Muscle of arm (tissue), 1 donor: ENCODE measurements at regions not wholly inside any gene's neighbourhood (a gene's known extent, or its start where the extent isn't known, plus 50 kb on each side); places are given as distances from the start of the nearest gene placed in this dataset.

Experiments used
- DNase-seq: peaks from one replicate; pipeline ENCODE4 v3.0.0-alpha.2; 2013

DNA sequence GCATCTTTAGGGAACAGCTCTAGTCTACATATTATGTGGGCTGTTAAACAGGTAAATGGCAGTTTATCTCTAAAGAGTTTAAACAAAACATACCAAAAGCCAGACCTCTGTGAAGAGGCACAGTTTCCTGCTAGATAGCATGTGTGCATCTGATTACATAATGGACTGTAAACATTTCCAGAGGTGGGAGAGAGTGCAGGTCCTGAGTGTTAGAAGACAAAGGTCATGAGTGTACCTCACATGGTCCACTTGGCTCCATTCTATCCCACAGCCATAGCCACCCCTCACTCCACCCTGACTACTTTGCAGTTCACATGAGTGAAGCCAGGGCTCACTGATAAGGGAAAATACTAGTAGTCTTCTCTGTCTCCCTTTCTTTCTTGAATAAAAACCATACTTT is 233.4 kb downstream of the MTX2 start:
- no peak for DNase-seq

DNA sequence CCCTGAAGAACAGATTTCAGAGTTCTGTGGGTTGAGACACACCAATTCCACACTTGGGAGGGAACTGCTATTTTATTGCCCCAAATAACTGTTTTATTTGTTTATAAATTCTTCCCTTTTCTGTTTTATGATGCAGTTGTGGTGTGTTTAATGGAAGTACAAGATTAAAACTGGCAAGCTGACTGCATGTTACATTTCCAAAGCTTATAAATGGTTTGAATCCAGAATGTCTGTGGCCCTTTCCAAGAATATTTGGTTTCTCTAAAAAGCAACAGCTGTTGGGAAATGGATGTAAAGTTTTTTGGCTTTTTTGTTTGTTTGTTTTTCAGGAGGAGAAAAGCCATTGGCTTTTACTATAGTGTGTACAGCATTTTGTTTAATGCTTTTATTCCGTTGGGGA is 234.5 kb downstream of the MTX2 start:
- no peak for DNase-seq

DNA sequence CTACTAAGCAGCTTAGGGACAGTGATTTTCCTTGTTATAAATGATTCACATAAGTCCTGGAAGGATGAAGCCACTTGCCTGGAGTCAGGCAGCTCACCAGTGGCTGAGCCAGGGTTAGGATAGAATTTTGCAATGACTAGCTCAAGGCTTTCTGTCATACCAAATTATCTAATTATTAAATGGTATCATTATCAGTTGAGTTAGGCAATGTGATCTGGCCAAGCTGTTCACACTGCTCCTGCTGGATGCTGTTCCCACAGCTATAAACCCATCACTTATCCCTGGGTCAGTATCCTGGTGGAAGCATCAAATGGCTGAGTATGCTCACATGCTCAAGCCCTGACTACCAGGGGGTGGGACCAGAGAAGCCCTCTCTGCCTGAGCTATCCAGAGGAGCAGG is 235.2 kb downstream of the MTX2 start:
- DNase-seq = no peak

DNA sequence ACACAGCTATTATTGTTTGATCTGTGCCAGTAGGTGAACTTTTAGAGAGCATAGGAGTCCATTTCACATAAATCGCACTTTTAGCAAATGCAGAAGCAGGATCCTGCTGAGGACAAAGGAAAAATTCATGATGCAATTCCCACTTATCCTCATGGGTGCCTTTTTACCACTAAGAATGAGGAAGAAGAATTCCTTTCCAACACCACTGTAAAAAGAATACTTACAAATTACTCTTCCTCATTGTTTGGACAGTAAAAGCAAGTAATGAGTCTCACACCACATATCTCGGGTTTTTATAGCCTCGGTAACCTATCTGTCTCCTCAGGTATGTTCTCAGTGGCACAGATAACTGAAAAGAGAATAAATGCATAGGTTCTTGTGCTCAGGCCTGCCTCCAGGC is 238.5 kb downstream of the MTX2 start:
- DNase-seq = peak; percentile 70

DNA sequence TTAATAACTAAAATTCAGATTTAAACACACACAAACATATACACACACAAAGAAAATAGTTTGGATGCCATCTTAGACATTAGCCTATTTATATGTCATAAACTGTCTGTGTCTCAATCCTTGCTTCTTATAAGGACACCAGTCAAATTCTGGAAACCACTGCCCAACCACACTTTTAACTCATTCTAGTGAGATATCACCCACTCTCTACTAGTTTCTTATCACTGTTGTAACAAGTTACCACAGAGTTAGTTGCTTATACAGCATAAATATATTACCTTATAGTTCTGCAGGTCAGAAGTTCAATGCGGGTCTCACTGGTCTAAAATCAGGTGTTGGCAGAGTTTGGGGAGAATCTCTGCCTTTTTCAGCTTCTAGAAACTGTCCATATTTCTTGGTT is 239.1 kb downstream of the MTX2 start:
- DNase-seq = no peak

DNA sequence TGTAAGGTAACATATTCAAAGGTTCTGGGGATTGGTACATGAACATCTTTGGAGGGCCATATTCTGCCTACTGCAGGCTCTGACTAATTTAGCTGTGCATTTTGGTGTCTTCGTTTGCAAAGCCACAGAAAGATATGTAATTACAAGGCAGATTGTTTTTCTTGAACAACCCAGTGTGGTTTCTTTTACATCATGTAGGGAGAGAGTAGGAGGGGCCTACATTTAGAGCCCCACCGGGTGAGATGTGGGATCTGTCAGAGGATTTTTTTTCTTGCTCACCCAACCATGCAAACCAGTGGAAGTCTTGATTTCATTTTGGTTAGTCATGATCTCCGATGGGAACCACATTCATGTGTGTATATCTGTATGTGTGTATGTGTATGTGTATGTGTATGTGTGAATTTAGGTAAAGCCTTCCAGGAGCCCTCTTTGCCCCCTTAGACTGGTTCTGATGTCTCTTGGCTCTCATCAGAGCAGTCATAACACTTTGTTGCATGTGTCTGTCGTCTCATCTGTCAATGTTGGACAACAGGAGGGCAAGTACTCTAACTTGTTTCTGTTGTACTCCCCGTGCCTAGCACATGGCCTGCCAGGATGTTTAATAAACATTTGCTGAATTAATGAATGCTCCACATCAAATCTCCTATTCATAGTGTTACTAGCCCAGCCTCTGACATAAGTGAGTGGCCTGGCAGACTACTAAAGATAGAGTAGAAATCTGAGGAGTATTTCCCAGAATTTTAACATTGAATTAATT is 239.9 kb downstream of the MTX2 start:
- no peak for DNase-seq

DNA sequence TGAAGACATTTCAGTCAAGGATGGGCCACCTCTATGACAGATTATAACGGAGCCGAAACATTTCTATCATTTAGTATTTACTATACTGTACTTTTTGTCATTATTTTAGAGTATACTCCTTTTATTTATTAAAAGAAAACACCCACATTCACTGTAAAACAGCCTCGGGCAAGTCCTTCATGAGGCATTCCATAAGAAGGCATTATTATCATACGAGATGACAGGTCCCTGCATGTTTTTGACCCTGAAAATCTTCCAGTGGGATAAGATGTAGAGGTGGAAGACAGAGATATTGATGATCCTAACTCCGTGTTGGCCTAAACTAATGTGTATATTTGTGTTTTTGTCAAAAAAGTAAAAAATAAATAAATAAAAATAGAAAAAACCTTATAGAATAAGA is 245.0 kb downstream of the MTX2 start:
- no peak for DNase-seq

DNA sequence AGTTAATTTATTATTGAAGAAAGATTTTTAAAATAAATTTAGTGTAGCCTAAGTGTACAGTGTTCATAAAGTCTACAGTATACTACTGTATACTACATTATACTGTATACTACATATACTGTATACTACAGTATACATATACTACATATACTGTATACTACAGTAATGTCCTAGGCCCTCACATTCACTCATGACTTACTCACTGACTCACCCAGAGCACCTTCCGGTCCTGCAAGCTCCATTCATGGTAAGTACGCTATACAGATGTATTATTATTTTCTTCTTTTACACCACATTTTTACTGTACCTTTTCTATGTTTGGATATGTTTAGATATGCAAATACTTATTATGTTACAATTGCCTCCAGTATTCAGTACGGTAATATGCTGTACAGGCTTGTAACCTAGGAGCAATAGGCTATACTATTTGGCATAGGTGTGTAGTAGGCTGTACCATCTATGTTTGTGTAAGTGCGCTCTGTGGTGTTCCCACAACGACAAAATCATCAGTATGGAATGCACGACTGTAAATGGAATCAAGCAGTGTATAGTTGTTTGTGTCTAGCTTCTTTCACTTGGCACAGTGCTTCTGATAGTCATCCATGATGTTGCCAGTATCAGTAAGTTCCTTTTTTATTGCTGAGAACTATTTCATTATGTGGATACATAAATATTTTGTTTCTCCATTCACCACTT is 245.7 kb downstream of the MTX2 start:
- no peak for DNase-seq

DNA sequence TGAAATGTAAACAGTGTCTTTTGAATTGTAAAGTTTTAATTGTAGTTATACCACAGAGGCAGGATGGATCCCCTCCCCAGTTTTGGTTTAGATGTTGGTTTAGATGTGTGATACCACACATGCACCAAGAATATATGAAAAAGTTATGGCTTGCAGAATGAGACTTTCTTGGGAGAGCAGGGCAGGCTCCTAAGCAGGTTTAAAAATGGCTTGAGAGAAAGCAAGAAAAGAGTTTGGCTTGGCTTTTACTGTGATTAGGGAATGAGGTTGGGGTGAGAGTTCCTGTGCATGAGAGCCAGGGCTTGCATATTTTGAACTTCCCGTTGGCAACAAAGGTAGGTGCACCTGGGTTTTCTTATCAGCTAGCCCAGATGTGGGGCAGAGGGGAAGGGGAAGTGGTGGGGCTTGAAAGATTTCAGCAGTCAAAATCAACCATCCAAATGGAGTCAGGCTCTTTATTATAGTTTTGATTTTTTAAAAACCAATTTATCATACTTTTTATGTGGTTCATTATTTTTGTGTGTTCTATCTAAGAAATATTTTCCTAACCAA is 246.9 kb downstream of the MTX2 start:
- DNase-seq = no peak

DNA sequence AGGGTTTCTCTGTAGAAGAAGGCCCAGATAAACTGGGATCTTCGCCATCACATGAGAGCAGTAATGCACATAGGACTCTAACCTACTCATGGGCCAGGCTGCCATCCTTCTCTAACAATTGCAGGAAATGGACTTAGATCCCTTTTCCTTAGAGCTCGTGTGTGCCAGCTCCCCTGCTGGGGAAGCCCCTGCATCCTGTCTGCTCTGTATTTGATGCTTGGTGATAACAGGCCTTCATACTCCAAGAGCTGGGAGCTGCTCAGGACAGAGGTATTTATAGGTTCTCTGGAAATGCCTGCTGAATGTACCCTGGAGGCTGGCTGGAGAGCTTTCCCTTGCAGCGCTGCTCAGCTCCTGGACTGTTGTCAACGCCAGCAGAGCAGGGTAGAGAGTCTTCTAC is 249.6 kb downstream of the MTX2 start:
- DNase-seq = no peak

DNA sequence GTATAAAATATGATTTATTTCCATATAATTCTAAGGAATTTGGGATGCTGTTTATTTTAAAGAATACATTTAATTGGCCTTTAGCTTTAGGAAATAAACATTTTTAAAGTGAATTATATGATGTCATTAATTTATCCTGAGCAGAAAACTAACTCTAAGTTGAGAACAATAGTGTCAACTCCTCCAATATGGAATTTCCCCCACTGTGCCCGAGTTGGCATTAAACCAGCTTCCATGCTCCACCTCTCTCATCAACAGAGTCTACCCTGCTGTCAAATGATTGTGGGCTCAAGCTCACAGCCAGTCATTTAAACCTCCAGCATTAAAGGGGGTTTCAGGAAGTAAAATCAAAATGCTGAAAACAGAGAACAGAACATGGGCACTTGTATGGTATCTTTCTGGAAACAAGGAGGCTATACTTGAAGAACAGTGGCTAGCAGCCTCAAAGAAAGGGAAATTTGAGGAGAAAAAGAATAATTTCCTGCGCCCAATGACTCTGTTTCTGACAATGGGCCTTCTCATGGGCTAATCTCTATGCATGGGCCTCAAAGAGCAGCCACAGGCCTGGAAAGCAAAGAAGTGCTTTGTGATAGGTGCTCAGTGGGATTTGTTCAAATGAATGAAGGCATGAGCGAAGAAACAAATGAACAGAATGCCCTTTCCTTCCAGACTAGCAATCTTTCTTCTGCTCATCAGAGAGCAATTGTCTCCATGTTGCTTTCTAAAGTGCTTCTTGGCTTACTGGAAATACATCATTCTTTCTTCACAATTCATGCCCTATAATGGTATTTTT is 252.8 kb downstream of the MTX2 start:
- no peak for DNase-seq

DNA sequence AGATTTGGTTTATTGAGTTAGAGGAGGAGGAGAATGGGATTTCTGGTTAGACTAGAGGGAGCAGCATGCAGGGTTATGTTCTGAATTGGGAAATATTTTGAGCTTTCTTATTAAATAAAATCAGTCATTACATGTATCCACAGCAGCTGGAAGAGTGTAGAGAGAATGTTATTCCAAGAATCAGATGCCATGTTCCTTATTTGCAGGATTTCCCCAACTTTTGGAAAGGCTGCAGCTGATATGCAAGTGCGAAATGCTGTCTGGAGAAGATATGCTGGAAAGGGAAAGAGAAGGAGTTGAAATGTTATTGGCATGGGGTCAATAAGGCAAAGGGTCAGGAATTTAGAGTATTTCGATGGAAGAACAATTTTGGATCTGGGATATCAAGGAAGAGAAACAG is 255.8 kb downstream of the MTX2 start:
- DNase-seq = no peak

DNA sequence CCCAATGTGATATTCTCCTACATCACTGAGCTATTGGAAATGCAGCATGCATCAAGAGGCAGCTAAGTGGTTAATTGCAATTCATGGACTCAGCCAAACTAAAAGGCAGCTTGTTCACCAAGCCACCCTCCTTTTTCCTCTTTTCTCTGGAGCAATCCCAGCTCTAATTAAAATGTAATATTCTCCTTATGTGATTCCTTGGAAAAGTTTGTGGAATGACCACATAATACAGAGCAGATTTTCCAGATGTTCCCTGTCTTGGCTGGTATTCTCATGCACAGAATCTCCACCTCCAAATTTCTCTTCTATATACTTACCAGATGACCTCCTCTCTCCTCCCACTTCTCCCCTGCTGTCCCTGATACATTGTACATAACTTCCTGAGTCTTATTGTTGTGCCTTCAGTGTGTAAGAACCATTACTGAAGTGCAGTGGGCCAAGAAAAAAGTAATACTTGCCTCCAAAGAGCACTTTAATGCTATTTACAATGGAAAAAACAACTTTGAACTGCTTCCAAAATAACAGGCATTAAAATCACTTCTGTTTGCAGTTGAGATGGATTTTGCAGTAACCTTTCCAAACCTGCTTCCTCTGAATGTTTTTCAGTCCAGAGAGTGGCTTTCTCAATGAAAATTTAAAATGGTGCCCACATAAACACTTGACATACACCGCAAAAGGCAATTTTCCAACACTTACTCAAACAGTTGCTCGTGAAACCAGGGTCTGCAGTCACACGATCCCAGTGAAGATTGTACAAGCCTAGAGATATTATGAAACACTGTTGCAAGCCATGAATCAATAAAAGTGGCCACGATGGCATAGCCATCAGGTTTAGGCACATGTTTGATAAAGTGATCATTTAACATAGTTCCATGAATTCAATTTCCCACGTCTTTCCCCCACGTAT is 258.0 kb downstream of the MTX2 start:
- peak; percentile 94 for DNase-seq

DNA sequence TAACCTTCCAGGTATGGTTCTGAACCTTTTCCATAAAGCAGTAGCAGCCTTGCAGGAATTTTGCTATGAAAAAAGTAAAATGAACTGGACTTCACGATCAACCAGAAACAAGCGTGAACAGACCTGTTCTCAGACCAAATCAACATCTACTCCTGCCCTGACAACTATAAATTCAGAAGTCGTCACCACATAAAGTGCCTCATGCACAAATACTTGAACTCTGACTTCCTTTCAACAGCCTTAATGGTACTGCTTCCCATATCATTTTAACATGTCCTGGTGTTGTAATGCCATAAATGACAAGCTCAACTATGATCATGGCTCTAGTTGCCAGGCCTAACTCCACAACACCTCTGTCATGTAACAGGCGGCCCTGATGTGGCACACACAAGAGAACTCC is 262.4 kb downstream of the MTX2 start:
- no peak for DNase-seq

DNA sequence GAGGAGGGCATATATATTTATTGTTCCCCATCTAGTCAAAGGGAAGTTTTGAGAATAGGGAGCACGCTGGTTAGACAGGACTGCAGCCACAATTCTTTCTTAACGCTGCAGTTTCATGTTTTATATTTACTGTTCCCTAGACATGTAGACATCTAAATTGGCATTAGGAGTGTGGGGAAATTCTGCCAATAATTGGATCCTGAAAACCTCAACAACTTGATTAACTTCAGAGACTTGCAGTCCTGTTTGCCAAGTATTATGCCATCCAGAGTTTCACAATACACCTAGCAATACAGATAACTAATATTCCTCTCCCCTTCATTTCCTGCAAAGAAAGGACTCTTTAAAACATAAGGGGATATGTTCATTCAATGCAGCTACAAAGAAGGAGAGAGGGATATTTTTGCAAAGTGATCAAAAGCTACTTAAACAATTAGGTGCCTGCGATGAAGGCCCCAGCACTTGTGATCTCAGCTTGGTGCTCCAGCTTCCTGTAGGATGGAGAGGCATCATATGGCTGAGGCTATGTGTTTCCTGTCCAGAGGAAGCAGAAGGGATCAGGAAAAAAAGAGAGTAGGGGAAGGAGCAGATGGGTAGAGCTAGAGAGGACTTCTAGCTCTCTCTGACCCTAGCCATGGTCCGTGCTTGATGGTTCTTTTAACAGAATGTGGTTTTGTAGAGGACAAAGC is 264.4 kb downstream of the MTX2 start:
- no peak for DNase-seq

DNA sequence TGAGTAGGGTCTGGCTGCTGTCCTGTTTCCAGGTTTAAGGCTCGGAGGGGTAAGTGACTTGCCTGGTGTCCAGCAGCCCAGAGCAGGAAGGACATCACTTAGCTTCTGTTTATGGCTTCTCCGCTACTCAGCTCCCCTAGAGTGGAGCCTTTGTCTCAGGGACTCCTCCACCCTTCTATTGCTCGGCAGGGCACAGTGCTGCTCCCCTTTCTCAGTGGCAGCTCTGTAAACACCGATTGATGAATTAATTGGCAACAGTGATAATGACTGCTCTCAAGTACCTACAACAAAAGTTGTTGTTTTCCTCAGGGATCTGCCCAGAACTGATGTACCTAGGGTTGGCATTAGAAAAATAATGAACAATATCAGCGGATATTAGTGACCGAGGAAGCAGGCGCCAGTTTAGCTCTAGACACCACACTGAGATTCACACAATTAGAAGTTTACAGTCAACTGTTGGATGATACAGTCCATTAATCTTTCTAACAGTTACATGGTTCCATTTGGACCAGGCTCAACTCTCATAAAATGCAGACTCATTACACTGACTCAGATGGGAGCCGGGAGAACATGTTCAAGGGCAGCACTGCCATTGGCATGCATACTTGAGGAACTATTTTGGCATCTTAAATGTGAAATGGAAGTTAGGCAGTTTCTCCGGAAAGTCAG is 265.7 kb downstream of the MTX2 start:
- no peak for DNase-seq

DNA sequence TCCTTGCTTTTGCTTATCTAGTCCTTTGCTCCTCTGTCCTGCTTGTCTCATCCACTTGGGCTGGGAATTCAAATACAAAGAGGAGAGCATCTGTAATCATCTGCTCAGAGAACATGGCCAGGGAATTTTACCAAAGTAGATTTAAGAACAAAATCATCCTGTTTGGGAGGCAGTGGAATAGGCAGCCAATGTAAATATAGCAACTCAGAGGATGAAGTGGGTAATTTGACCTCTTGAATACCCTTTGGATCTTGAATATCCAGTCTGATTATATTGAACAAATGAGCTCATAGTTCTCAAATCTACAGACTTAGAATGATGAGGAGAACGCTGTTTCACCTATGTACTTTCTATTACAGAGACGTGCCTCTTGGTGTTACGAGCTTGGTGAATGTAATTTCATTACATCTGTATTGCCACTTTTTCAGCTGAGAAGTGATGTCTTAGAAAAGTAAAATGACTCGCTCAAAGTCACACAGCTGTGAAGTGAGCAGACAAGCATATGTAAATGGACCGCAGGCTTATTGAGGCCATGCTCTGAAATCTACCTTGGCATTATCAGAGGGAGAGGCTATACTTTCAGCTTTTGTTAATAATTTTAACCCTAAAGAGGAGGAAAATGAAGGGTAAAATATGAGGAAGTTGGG is 266.3 kb downstream of the MTX2 start:
- DNase-seq = no peak

DNA sequence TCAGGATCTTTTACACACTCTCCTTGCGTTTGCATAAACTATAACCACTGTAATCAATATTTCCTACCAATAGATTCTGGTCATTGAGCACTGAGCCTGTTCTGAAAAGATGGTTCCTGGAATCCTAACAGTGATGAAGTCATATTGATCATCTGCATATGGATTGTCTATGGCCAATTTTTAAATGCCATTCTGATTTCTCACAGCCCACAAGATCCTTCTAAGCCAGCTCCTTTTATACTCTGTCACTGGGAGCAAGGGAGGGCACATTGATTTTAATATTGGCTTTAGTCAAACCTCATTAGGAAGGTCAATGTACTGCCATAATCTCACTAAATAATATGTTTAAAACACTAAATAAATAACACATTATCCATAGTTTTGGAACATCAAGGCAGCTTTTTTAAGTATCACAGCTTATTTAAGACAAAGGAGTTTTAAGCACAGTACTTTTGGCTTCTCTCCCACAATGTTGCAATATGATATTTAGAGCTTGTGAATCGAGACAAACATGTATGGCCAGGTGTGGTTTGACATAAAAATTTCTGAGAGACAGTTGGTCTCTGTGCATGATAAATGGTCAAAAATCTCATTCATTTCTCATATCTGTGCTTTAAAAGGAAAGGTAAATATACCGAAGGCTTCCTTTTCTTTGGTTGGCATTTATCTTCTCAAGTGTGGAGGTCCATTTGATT is 267.3 kb downstream of the MTX2 start:
- DNase-seq = no peak

DNA sequence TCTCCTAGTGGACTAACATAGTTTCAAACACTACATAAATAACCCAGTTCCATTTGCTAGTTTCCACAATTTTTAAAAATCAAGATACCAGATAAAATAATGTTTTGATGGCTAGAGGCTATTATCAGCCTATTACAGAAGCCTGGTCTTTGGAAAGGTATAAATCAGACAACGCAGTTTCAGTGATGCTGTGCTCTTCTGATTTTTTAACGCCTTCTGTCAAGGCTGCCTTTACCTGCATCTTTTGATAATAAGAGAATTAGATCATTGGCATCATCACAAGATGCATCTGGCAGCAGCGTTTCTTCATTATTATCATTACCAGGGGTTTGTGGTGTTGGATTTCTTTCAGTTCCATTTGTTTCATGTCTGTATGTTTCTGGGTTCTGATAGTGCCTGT is 268.7 kb downstream of the MTX2 start:
- no peak for DNase-seq
